Activated CD8-positive, alpha-beta T cell treated with anti-CD3 and anti-CD28 coated beads for 36 hours (primary cell): ENCODE measurements at regions not wholly inside any gene's neighbourhood (a gene's known extent, or its start where the extent isn't known, plus 50 kb on each side); places are given as distances from the start of the nearest gene placed in this dataset.

Experiments
- ATAC-seq: fragments of 200-7000 bp; cut with Tn5 transposase; one replicate; pipeline ENCODE4 v1.10.0; 2021; ENCODE audit warnings: mild to moderate bottlenecking, moderate library complexity
- CTCF ChIA-PET: fragments of 350-600 bp; sonication (Branson Sonifier 250); formaldehyde crosslinking; loops from one replicate; lab custom pipeline; 2021; ENCODE audit warnings: antibody characterized with exemption; lab: Charles Lee
- POLR2A ChIA-PET: fragments of 350-600 bp; sonication (Branson Sonifier 250); formaldehyde crosslinking; loops from one replicate; lab custom pipeline; 2021; ENCODE audit warnings: antibody characterized with exemption; lab: Charles Lee
- DNase-seq: peaks from one replicate; pipeline ENCODE4 v3.0.0-alpha.2; 2020
- H3K27ac Mint-ChIP-seq: one replicate; pipeline ENCODE4 v1.8.0; 2021; ENCODE audit warnings: mild to moderate bottlenecking, mixed read lengths
- H3K27me3 Mint-ChIP-seq: one replicate; pipeline ENCODE4 v1.8.0; 2021; ENCODE audit warnings: mixed read lengths
- H3K36me3 Mint-ChIP-seq: one replicate; pipeline ENCODE4 v1.8.0; 2021; ENCODE audit warnings: low read depth, mixed read lengths
- H3K4me1 Mint-ChIP-seq: one replicate; pipeline ENCODE4 v1.8.0; 2021; ENCODE audit warnings: low read depth, mixed read lengths
- H3K4me3 Mint-ChIP-seq: one replicate; pipeline ENCODE4 v1.8.0; 2021; ENCODE audit warnings: mild to moderate bottlenecking, moderate library complexity, mixed read lengths
- H3K9me3 Mint-ChIP-seq: one replicate; pipeline ENCODE4 v1.8.0; 2021; ENCODE audit warnings: mixed read lengths
- CTCF ChIP-seq: fragments of 200-600 bp; IDR thresholded peaks from one replicate; pipeline ENCODE4 v1.8.0; 2022; ENCODE audit warnings: antibody characterized with exemption, mild to moderate bottlenecking
- intact Hi-C: fragments of 100-400 bp; cut with micrococcal nuclease; formaldehyde crosslinking; loops from one replicate; pipeline ENCODE4 v1.10.0; 2022

- Mint-ChIP-seq H3K27ac (no peak overlapping the region), H3K4me3 (no peak overlapping the region), H3K27me3 (peaks cover 2% of the 10 kb centered on the region), H3K9me3 (no peaks in the 10 kb centered on the region), H3K4me1 (peaks cover 4% of the 10 kb centered on the region), H3K36me3 (no peaks in the 10 kb centered on the region)
- TF ChIP-seq CTCF: no peak
- CTCF ChIA-PET: no interaction called here
- intact Hi-C loops: no loop called here
- DNase-seq: no peak
- no peak for ATAC-seq
- POLR2A ChIA-PET: no interaction called here
These were observed 115.1 kb upstream of the TOP1 start for GRCh38 chr20:40913224-40914185.

GRCh38 chr20:40915756-40916155 lies 112.9 kb upstream of the TOP1 start:
- ATAC-seq (no peak), DNase-seq (no peak)
- TF ChIP-seq CTCF: no peak
- Mint-ChIP-seq H3K4me1 (no peaks in the 10 kb centered on the region), H3K36me3 (no peaks in the 10 kb centered on the region), H3K27ac (no peak overlapping the region), H3K4me3 (no peak overlapping the region), H3K27me3 (no peaks in the 10 kb centered on the region), H3K9me3 (no peaks in the 10 kb centered on the region)
- ChIA-PET POLR2A (no interaction called here), CTCF (no interaction called here)
- intact Hi-C loops: no loop called here

GRCh38 chr20:40916276-40916675 lies 112.3 kb upstream of the TOP1 start:
- no peaks in the 10 kb centered on the region for H3K27me3 Mint-ChIP-seq
- no peak for DNase-seq
- no peak for ATAC-seq
- ChIA-PET POLR2A (no interaction called here), CTCF (no interaction called here)
- intact Hi-C loops: no loop called here
- H3K9me3 Mint-ChIP-seq: no peaks in the 10 kb centered on the region
- no peaks in the 10 kb centered on the region for H3K4me1 Mint-ChIP-seq
- no peak overlapping the region for H3K4me3 Mint-ChIP-seq
- no peaks in the 10 kb centered on the region for H3K36me3 Mint-ChIP-seq
- TF ChIP-seq CTCF: no peak
- H3K27ac Mint-ChIP-seq: no peak overlapping the region

GRCh38 chr20:40920291-40920690 lies 108.3 kb upstream of the TOP1 start:
- no peaks in the 10 kb centered on the region for H3K9me3 Mint-ChIP-seq
- H3K4me1 Mint-ChIP-seq: no peaks in the 10 kb centered on the region
- no peak for TF ChIP-seq CTCF
- CTCF ChIA-PET: interaction anchor here (2.1 kb wide), 1 partner anchor 43 kb away, joined by 5 read pairs; no protein-coding TSS in a partner anchor
- no peak overlapping the region for H3K27ac Mint-ChIP-seq
- DNase-seq (no peak), ATAC-seq (no peak)
- no peaks in the 10 kb centered on the region for H3K27me3 Mint-ChIP-seq
- POLR2A ChIA-PET: no interaction called here
- H3K4me3 Mint-ChIP-seq: no peak overlapping the region
- H3K36me3 Mint-ChIP-seq: no peaks in the 10 kb centered on the region
- intact Hi-C loops: no loop called here

GRCh38 chr20:40922865-40923264 lies 105.8 kb upstream of the TOP1 start:
- Mint-ChIP-seq H3K4me1 (no peaks in the 10 kb centered on the region), H3K27me3 (no peaks in the 10 kb centered on the region), H3K4me3 (no peak overlapping the region), H3K9me3 (no peaks in the 10 kb centered on the region), H3K36me3 (no peaks in the 10 kb centered on the region), H3K27ac (no peak overlapping the region)
- TF ChIP-seq CTCF: no peak
- no peak for DNase-seq
- ChIA-PET POLR2A (no interaction called here), CTCF (no interaction called here)
- intact Hi-C loops: no loop called here
- no peak for ATAC-seq
